ENCODE measurements at regions not wholly inside any gene's neighbourhood (a gene's known extent, or its start where the extent isn't known, plus 50 kb on each side); places are given as distances from the start of the nearest gene placed in this dataset.

- no peak for TF ChIP-seq CTCF (IDR thresholded peaks at IDR 0.05)
- no peak for TF ChIP-seq POLR2AphosphoS5 (IDR thresholded peaks at IDR 0.05; ENCODE audit: insufficient read depth in 1 of 2, low read depth in 1 of 2)
- TF ChIP-seq POLR2A (IDR thresholded peaks at IDR 0.05): no peak
Measured at GRCh38 chr14:58772116-58772515, 134.4 kb downstream of the DACT1 start.

Measured in vagina (tissue), 2 donors.